Stomach smooth muscle (tissue), 2 donors: ENCODE measurements at regions not wholly inside any gene's neighbourhood (a gene's known extent, or its start where the extent isn't known, plus 50 kb on each side); places are given as distances from the start of the nearest gene placed in this dataset.

Experiments
- H3K27ac ChIP-seq: one replicate; pipeline ENCODE4 v1.7.0; 2013; ENCODE audit warnings: mild to moderate bottlenecking, low read length, inconsistent platforms
- H3K27me3 ChIP-seq, 2 donors: one replicate each; pipeline ENCODE4 v1.7.0; 2013; ENCODE audit warnings: low read length in 2 of 2; ENCODE audit not compliant: insufficient read depth in 2 of 2, control insufficient read depth in 1 of 2
- H3K36me3 ChIP-seq, 2 donors: one replicate each; pipeline ENCODE4 v1.7.0; 2013; ENCODE audit warnings: low read length in 2 of 2; ENCODE audit not compliant: control insufficient read depth in 2 of 2, insufficient read depth in 2 of 2
- H3K4me1 ChIP-seq: one replicate; pipeline ENCODE4 v1.7.0; 2013; ENCODE audit warnings: low read length; ENCODE audit not compliant: control insufficient read depth, insufficient read depth
- H3K4me3 ChIP-seq, 2 donors: one replicate each; pipeline ENCODE4 v1.7.0; 2013; ENCODE audit warnings: low read length in 2 of 2
- H3K9ac ChIP-seq, 2 donors: one replicate each; pipeline ENCODE4 v1.7.0; 2013; ENCODE audit warnings: low read length in 2 of 2, mild to moderate bottlenecking in 1 of 2
- H3K9me3 ChIP-seq, 2 donors: one replicate each; pipeline ENCODE4 v1.7.0; 2013; ENCODE audit warnings: low read length in 2 of 2; ENCODE audit not compliant: control insufficient read depth in 2 of 2
- donor health status: healthy.
- donor health status: Pancreatic carcinoma.

DNA sequence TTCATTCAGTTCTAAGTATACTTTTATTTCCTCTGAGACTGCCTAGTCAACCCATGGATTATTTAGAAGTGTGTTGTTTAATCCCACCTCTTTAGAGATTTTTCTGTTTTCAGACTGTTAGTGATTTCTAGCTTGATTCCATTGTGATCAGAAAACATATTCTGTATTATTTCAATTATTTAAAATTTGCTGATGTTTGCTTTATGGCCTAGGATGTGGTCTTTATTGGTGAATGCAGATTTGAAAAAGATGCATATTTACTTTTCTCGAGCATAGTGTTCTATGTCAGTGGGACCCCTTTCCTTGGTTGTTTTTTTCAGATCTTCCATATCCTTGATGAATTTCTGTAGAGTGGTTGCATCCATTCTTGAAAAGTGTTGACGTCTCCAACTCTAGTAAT, 487.2 kb upstream of the HS6ST1 start:
- Histone ChIP-seq H3K27ac (no peak overlapping the region), H3K9ac (no peak overlapping the region), H3K36me3 (no peaks in the 10 kb centered on the region), H3K4me1 (no peaks in the 10 kb centered on the region), H3K4me3 (no peak overlapping the region), H3K9me3 (peaks cover 0 to 4% of the 10 kb centered on the region in 2 donors), H3K27me3 (no peaks in the 10 kb centered on the region)

DNA sequence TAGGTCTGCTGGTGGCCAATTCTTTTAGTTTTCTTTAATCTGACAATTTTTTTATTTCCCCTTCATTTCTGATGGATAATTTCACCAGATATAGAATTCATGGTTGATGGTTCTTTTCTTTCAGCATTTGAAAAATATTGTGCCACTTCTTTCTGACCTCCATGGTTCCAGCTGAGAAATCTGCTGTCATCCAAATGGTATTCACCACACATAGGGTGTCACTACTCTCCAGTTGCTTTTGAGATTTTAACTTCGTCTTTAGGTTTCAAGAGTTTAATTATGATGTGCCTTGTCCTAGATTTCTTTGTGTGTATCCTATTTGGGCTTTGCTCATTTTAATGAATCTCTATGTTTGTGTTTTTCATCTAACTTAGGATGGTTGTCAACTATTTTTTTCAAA, 488.6 kb upstream of the HS6ST1 start:
- Histone ChIP-seq H3K27me3 (peaks cover 0 to 2% of the 10 kb centered on the region in 2 donors), H3K27ac (no peak overlapping the region), H3K4me3 (no peak overlapping the region), H3K36me3 (no peaks in the 10 kb centered on the region), H3K9me3 (peaks cover 0 to 4% of the 10 kb centered on the region in 2 donors), H3K9ac (no peak overlapping the region), H3K4me1 (no peaks in the 10 kb centered on the region)

DNA sequence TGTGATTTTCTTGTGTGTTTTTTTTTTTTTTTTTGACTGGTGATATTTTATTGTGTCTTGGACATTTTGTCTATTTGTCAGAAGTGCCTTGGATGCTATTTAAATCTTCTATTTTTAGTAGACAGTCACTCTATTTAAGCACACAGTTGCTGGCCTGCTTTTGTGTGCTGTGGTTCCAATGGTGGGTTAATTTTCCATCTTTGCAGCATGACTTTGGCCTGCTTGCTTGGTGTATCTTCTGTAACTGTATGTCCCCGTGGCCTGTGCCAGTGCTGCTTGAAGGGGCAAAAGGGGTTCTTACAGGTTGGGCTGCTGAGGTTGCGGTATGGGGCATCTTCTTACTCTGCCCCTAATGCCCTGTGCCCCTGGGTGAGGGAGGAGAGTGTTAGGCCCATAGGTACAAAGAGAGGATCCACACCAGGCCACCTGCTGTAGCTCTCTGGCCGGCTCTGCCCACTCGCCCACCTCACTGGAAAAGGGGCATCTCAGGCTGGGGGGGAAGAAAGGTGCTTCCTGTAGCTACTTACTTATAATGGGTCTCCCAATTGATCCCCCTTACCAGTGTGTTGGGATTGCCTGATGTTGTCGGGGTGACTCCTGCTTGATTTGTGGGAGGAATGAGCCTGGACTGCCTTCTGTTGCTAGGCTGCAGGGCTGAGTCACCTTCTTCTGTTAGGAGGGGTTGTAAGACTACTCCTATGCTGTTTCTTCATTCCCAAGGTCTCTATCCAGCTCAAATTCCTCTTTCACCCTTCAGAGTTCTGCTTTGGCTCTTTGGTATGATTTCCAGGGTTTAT, 490.0 kb upstream of the HS6ST1 start:
- H3K36me3 ChIP-seq, result no peaks in the 10 kb centered on the region
- no peak overlapping the region for H3K27ac ChIP-seq
- H3K9ac ChIP-seq, result no peak overlapping the region
- H3K4me1 ChIP-seq, result no peaks in the 10 kb centered on the region
- no peak overlapping the region for H3K4me3 ChIP-seq
- H3K27me3 ChIP-seq, result peaks cover 0 to 2% of the 10 kb centered on the region in 2 donors
- peaks cover 0 to 4% of the 10 kb centered on the region in 2 donors for H3K9me3 ChIP-seq

DNA sequence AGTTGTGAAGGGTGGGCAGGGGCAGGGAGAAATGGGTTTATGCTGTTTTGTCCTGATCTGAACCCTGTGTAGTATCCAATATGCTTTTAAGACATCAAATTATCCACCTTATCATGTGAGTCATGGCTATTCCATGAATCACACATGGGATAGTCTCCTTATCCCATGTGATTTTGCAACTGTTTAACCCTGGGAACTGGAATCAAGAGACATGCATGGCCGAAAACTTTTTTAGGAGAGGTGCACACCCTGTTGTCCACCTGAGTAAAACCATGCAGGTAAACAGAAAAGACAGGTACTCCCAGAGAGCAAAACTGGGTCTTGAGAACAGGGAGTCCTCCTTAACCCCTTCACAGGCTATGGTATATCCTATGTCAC, 490.6 kb upstream of the HS6ST1 start:
- Histone ChIP-seq H3K4me1 (no peaks in the 10 kb centered on the region), H3K9ac (no peak overlapping the region), H3K4me3 (no peak overlapping the region), H3K36me3 (no peaks in the 10 kb centered on the region), H3K9me3 (peaks cover 0 to 4% of the 10 kb centered on the region in 2 donors), H3K27ac (no peak overlapping the region), H3K27me3 (peaks cover 0 to 2% of the 10 kb centered on the region in 2 donors)

DNA sequence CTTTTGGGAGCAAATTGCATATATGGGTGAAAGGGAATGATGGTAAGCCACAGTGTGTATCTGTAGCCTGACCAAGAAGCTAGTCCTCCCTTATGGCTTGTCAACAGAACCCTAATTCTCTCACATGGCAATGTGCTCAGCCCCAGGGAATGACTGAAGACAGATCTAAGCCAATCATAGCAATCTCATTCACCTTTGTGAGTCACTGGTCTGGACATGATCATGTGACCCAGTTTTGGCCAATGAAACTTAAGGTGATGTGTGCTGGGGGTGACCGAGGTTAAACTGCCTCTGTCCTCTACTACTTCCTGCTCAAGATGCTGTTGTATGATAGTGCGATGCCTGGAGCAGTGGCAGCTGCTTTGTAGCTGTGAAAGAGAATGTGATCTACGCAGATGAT, 491.2 kb upstream of the HS6ST1 start:
- Histone ChIP-seq H3K9me3 (peaks cover 0 to 4% of the 10 kb centered on the region in 2 donors), H3K4me3 (no peak overlapping the region), H3K9ac (no peak overlapping the region), H3K4me1 (no peaks in the 10 kb centered on the region), H3K27ac (no peak overlapping the region), H3K36me3 (no peaks in the 10 kb centered on the region), H3K27me3 (peaks cover 0 to 2% of the 10 kb centered on the region in 2 donors)

DNA sequence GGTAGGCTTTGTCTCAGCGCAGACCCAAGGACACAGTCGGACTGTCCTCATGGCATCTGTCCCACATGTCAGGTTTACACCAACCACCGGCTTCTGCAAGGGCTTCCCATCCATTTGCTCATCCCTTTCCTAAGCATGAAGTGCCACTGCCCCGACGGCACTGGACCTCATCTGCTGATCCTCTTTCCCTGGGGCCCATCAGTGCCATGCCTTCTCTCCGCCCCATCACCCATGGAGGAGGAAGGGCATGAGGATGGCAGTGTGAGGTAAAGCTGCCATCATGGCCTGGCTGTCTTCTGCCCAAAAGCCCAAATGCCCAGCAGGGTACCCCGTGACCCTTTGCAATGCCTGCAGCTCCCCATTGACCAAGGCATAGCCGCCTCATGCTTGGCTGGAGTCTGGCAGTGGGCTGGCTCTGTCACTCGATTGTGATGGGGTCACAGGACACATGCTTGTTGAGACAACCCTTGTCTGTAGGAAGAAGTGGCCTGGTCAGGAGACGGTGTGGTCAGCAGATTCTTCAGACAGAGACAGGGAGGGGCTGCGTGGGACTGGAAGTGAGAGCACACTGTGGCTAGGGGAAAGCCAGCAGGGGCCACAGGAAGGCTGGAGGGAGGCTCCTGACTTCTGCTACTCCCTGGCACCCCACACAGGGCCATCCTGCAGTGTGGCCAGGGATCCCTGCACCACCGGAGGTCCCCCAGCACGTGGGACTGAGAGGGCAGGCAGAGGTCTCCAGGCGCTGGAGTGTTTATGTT, 493.7 kb upstream of the HS6ST1 start:
- no peak overlapping the region for H3K9ac ChIP-seq
- H3K27ac ChIP-seq, result no peak overlapping the region
- no peaks in the 10 kb centered on the region for H3K36me3 ChIP-seq
- peaks cover 0 to 2% of the 10 kb centered on the region in 2 donors for H3K27me3 ChIP-seq
- peaks cover 0 to 4% of the 10 kb centered on the region in 2 donors for H3K9me3 ChIP-seq
- H3K4me3 ChIP-seq, result no peak overlapping the region
- no peaks in the 10 kb centered on the region for H3K4me1 ChIP-seq

DNA sequence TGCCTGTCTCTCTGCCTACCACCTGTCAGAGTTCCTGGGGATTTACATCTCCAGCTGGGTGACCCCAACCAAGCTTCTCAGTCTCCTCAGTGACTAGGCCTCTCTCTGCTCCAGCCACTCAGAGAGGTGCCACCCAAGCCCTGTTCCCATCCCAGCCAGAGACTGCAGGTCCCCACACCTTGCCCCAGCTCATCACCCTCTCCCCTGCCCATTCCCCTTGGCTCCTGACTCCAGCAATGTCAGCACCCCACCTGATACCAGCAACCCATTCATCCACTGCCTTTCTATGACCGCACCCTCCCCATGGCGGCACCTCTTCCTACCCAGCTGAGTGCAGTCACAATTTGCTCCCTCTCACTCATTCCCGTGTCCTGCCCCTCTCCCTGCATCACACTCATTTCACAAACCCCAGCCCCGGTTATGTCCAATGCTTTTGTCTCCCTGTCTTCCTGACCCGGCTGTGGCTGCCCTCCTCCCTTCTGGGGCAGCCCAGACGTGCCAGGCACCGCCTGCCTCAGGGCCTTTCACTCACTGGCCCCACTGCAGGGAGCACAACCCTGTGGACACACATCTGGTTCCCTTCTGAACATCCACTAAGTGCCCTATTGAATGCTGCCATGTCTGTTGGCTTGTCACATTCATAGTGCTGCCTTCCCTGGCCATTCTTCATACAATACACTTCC, 494.8 kb upstream of the HS6ST1 start:
- H3K36me3 ChIP-seq, result no peaks in the 10 kb centered on the region
- H3K4me1 ChIP-seq, result no peaks in the 10 kb centered on the region
- no peak overlapping the region for H3K4me3 ChIP-seq
- peaks cover 0 to 4% of the 10 kb centered on the region in 2 donors for H3K9me3 ChIP-seq
- H3K27ac ChIP-seq, result no peak overlapping the region
- peaks cover 0 to 2% of the 10 kb centered on the region in 2 donors for H3K27me3 ChIP-seq
- no peak overlapping the region for H3K9ac ChIP-seq

DNA sequence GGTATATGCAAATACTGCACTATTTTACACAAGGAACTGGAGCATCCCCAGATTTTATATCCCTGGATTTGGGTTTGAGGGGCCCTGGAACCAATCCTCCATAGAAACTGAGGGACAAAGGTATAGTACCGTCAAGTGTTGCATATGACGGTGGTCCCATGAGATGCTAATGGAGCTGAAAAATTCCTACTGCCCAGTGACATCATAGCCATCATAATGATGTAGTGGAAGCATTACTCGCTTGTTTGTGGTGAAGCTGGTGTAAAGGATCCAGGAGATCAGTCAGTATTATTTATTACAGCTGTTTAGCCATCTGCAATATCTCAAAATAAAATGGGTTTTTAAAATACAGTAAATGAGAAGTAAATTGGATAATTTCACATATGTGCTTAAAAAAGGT, 496.6 kb upstream of the HS6ST1 start:
- H3K4me1 ChIP-seq, result no peaks in the 10 kb centered on the region
- peaks cover 0 to 2% of the 10 kb centered on the region in 2 donors for H3K27me3 ChIP-seq
- no peak overlapping the region for H3K4me3 ChIP-seq
- no peaks in the 10 kb centered on the region for H3K9me3 ChIP-seq
- no peak overlapping the region for H3K9ac ChIP-seq
- H3K27ac ChIP-seq, result no peak overlapping the region
- no peaks in the 10 kb centered on the region for H3K36me3 ChIP-seq

DNA sequence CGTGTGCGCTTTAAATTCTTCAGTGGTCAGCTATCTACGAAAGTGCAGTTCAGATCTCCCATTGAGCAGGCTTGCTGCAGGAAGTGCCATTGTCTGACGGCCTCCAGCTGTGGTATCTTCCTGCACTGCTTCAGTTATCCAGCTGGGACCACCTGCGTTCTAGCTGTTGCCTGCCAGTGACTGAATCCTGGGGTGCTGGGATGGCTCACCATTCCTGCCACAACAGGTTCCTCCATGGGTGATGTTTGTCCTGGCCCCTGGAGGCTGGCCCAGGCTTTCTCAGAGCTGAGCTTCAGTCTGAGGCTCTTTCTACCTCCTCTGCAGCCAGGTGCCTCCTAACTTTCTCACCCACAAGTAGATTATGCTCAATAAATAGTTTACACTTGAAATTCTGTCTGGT, 498.5 kb upstream of the HS6ST1 start:
- Histone ChIP-seq H3K9ac (no peak overlapping the region), H3K27me3 (peaks cover 0 to 3% of the 10 kb centered on the region in 2 donors), H3K4me1 (no peaks in the 10 kb centered on the region), H3K36me3 (no peaks in the 10 kb centered on the region), H3K9me3 (no peaks in the 10 kb centered on the region), H3K27ac (no peak overlapping the region), H3K4me3 (no peak overlapping the region)

DNA sequence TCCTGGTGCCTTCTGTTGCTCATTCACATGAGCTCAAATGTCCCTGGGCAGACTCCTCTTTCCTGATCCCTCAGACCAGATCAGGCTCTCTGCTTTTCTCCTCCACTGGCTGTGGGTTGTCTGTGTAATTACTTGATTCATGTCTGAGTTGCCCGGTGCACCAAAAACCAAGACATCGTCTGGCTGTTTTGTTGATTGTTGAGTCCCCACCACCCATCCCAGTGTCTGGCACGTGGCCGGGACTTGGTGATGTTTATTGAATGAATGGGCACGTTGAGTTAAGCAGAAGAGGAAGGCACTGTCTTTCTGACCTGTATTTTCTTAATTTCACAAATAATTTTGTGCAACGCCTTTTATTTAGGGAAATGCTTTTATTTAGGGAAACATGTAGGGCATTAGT, 499.1 kb upstream of the HS6ST1 start:
- H3K9ac ChIP-seq, result no peak overlapping the region
- no peaks in the 10 kb centered on the region for H3K36me3 ChIP-seq
- no peak overlapping the region for H3K27ac ChIP-seq
- H3K27me3 ChIP-seq, result peaks cover 0 to 4% of the 10 kb centered on the region in 2 donors
- H3K4me1 ChIP-seq, result no peaks in the 10 kb centered on the region
- no peak overlapping the region for H3K4me3 ChIP-seq
- no peaks in the 10 kb centered on the region for H3K9me3 ChIP-seq
